K562 (cell line): ENCODE measurements at regions not wholly inside any gene's neighbourhood (a gene's known extent, or its start where the extent isn't known, plus 50 kb on each side); places are given as distances from the start of the nearest gene placed in this dataset.

Experiments
- ATAC-seq: fragments of 200-7000 bp; cut with Tn5 transposase; 3 replicates; pipeline ENCODE4 v1.9.1; 2020; ENCODE audit warnings: moderate library complexity
- BruUV-seq: library from RNA; stranded (reverse); fragments of 400-500 nt; replicated peaks from 2 replicates; lab custom pipeline; 2021; lab: Mats Ljungman, UMichigan
- CTCF ChIA-PET: fragments of 300-600 bp; formaldehyde crosslinking; extraction: SDS; loops from one replicate; lab custom pipeline; 2021; ENCODE audit warnings: low intra/inter-chr PET ratio; lab: Yijun Ruan, JAX
- POLR2A ChIA-PET: fragments of 300-600, 350-650 bp; sonication (Branson Sonifier 250); formaldehyde crosslinking; extraction: SDS; loops from one replicate; lab custom pipeline; 2021; ENCODE audit warnings: antibody characterized with exemption, inconsistent platforms; lab: Yijun Ruan, JAX
- DNase-seq, 4 experiments: peaks; one replicate each; pipeline versions ENCODE4 v3.0.0 to v3.0.0-alpha.2; 2011 to 2018; ENCODE audit warnings: low spot score in 3 of 4, mixed read lengths in 3 of 4; ENCODE audit errors: extremely low read depth in 1 of 4
- FAIRE-seq: peaks from 2 replicates; lab custom pipeline; 2011; peaks lifted over from hg19 to GRCh38; lab: Jason Lieb, UNC
- H2AFZ ChIP-seq: 2 replicates; pipeline ENCODE4 v1.6.0; 2011; ENCODE audit warnings: low read depth, low read length, control low read depth, inconsistent platforms
- H3K27ac ChIP-seq: fragments of 200-600 bp; 3 replicates; pipeline ENCODE4 v1.8.0; 2011; ENCODE audit warnings: low read depth, mild to moderate bottlenecking, control low read depth, inconsistent platforms, low read length, moderate library complexity, mixed read lengths; ENCODE audit errors: extremely low read depth
- H3K27me3 ChIP-seq, 2 experiments: fragments of 300-600 bp in 1 of 2; 2 replicates in 1 of 2; 3 replicates in 1 of 2; pipeline versions ENCODE4 v1.6.0 to v1.8.0; 2011; ENCODE audit warnings: inconsistent platforms in 2 of 2, low read length in 2 of 2, mild to moderate bottlenecking in 1 of 2, mixed read lengths in 1 of 2, moderate library complexity in 1 of 2; ENCODE audit not compliant: control insufficient read depth in 2 of 2, insufficient read depth in 2 of 2
- H3K36me3 ChIP-seq: fragments of 300-600 bp; 3 replicates; pipeline ENCODE4 v1.8.0; 2011; ENCODE audit warnings: mild to moderate bottlenecking, low read length, inconsistent platforms; ENCODE audit not compliant: control insufficient read depth, insufficient read depth
- H3K4me1 ChIP-seq, 2 experiments: fragments of 200-600 bp in 1 of 2; replicated peaks in 1 of 2; 2 replicates in 1 of 2; 3 replicates in 1 of 2; pipeline versions ENCODE4 v1.5.1 to v1.8.0; 2011; ENCODE audit warnings: inconsistent platforms in 2 of 2, low read length in 2 of 2, mild to moderate bottlenecking in 1 of 2, mixed read lengths in 1 of 2, moderate library complexity in 1 of 2; ENCODE audit not compliant: control insufficient read depth in 2 of 2, insufficient read depth in 2 of 2
- H3K4me2 ChIP-seq: 2 replicates; pipeline ENCODE4 v1.6.1; 2011; ENCODE audit warnings: low read length, control low read depth, inconsistent platforms, mixed read lengths; ENCODE audit not compliant: insufficient read depth
- H3K4me3 ChIP-seq: fragments of 200-600 bp; sonication (generic), shearing (Covaris generic); 2 replicates; pipeline ENCODE4 v1.5.1; 2016; ENCODE audit warnings: control low read depth, inconsistent platforms
- H3K79me2 ChIP-seq: fragments of 200-600 bp; 3 replicates; pipeline ENCODE4 v1.8.0; 2011; ENCODE audit warnings: low read length, inconsistent platforms; ENCODE audit not compliant: control insufficient read depth, insufficient read depth
- H3K9ac ChIP-seq, 2 experiments: 2 replicates each; pipeline versions ENCODE4 v1.6.0 to v1.6.1; 2011; ENCODE audit warnings: low read depth in 2 of 2, low read length in 2 of 2, control low read depth in 1 of 2, inconsistent platforms in 1 of 2, mild to moderate bottlenecking in 1 of 2, mixed read lengths in 1 of 2; ENCODE audit not compliant: insufficient read depth in 1 of 2
- H3K9me1 ChIP-seq: one replicate; pipeline ENCODE4 v1.6.0; 2011; ENCODE audit warnings: inconsistent platforms, mild to moderate bottlenecking, low read length, moderate library complexity; ENCODE audit not compliant: control insufficient read depth, insufficient read depth
- H3K9me3 ChIP-seq: replicated peaks from 2 replicates; pipeline ENCODE4 v1.5.1; 2011; ENCODE audit warnings: low read depth, low read length, inconsistent platforms; ENCODE audit not compliant: control insufficient read depth, insufficient read depth
- H4K20me1 ChIP-seq: replicated peaks from 2 replicates; pipeline ENCODE4 v1.6.1; 2011; ENCODE audit warnings: low read length, inconsistent platforms, mixed read lengths; ENCODE audit not compliant: control insufficient read depth, insufficient read depth
- CEBPB ChIP-seq: fragments of 450-650 bp; IDR thresholded peaks from 2 replicates; pipeline ENCODE4 v1.6.1; 2016; ENCODE audit warnings: missing genetic modification characterization, missing compliant biosample characterization
- E2F5 ChIP-seq: sonication (generic); formaldehyde crosslinking; IDR thresholded peaks from 2 replicates; pipeline ENCODE4 v1.8.0; 2022; ENCODE audit warnings: mild to moderate bottlenecking, missing genetic modification reagents
- EHMT2 ChIP-seq: fragments of 450-650 bp; IDR thresholded peaks from 2 replicates; pipeline ENCODE4 v1.6.1; 2018; ENCODE audit warnings: antibody characterized with exemption
- MCM7 ChIP-seq, 2 experiments: fragments of 450-650 bp; IDR thresholded peaks; 2 replicates each; pipeline ENCODE4 v1.6.1; 2016 to 2018
- RCOR1 ChIP-seq, 2 experiments: IDR thresholded peaks; 2 replicates each; pipeline ENCODE4 v1.6.1; 2012; ENCODE audit warnings: low read depth in 2 of 2, low read length in 2 of 2, borderline replicate concordance in 1 of 2, improper control_type of control experiment in 1 of 2
- ZBTB1 ChIP-seq: sonication (generic); formaldehyde crosslinking; IDR thresholded peaks from 2 replicates; pipeline ENCODE4 v1.8.1; 2023; ENCODE audit warnings: missing genetic modification reagents, low read depth, mild to moderate bottlenecking, borderline replicate concordance
- ZNF3 ChIP-seq: fragments of 250-450 bp; sonication (Bioruptor Pico); IDR thresholded peaks from 2 replicates; pipeline ENCODE4 v1.5.0; 2021; ENCODE audit warnings: mild to moderate bottlenecking, moderate library complexity
- WGBS: fragments of 100-300 bp; shearing (Covaris generic); methylation state at CpG from one replicate; pipeline ENCODE4 v1.1.6; 2016; ENCODE audit warnings: low coverage, mixed read lengths; ENCODE audit not compliant: insufficient coverage; ENCODE audit errors: missing lambda C conversion rate; 5-methylcytosine and 5-hydroxymethylcytosine counted together
- in situ Hi-C: fragments of 300-500 bp; cut with MboI; formaldehyde crosslinking; loops from 4 replicates; pipeline ENCODE4 v1.15.0; 2018; ENCODE audit warnings: inconsistent platforms, mixed read lengths
- intact Hi-C: fragments of 100-400 bp; cut with micrococcal nuclease; formaldehyde crosslinking; loops from 2 replicates; pipeline ENCODE4 v1.14.2; 2022
- TF ChIP-seq, protein P1 (sequence below), 3 experiments: IDR thresholded peaks in 2 of 3; conservative IDR thresholded peaks in 1 of 3; 2 replicates each; pipeline ENCODE4 v1.5.1; 2011 to 2012; ENCODE audit warnings: low read length in 3 of 3, mild to moderate bottlenecking in 3 of 3, control low read depth in 2 of 3, improper control_type of control experiment in 1 of 3, inconsistent platforms in 1 of 3, low read depth in 1 of 3, mixed read lengths in 1 of 3, moderate library complexity in 1 of 3; ENCODE audit not compliant: insufficient read depth in 2 of 3
- TF ChIP-seq, protein P2 (sequence below): fragments of 250-450 bp; sonication (Bioruptor Pico); IDR thresholded peaks from 2 replicates; pipeline ENCODE4 v1.8.0; 2022; ENCODE audit warnings: moderate library complexity, mild to moderate bottlenecking, inconsistent platforms

GRCh38 chr15:77702211-77702957, 69.7 kb upstream of the LINGO1 start (continued):
- TF ChIP-seq EHMT2 = peak; percentile 98
- no peak for TF ChIP-seq ZBTB1 (CRISPR knock-in tag)
- TF ChIP-seq RCOR1 (IDR thresholded peaks at IDR 0.05; ENCODE audit: borderline replicate concordance in 1 of 2, low read depth in 2 of 2, low read length in 2 of 2) = peak in 1 of 2 experiments; percentile 47; a peak in 1 of 4 replicates
- no peak for TF ChIP-seq CEBPB (tag)
- TF ChIP-seq ZNF3 (CRISPR knock-in tag) = no peak
- TF ChIP-seq E2F5 (CRISPR knock-in tag) = 0 out of 2 replicates have a peak, but pooled peaks have one; percentile 21

DNA sequence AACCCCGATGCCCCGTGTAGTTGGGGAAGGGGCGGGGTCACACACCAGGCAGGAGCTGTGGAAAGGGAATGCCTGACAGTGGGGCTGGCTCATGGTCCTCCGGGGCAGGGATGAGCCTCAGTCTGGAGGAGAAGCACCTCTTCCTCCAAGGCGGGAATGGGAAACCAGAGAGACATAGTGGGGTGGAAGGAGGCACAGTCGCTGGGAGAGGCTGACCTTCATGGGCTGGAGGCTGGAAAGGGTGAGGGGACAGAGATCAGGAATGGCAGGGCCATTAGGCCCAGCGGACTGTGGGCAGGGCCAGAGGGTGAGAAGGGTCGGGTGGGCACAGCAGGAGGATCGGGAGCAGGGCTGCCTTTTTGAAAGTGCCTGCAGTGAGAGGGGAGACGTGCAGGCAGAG, 65.8 kb upstream of the LINGO1 start:
- ChIA-PET POLR2A (no interaction called here), CTCF (no interaction called here)
- BruUV-seq = no TSS peak
- no peak for ATAC-seq
- peak overlapping the region in 1 of 2 experiments; percentile 14; a peak in 1 of 4 replicates for H3K9ac ChIP-seq
- DNase-seq = no peak
- in situ Hi-C loops (no loop called here), intact Hi-C loops (no loop called here)
- H3K27ac ChIP-seq = no peak overlapping the region
- no peak overlapping the region for H3K4me3 ChIP-seq
- H3K79me2 ChIP-seq = no peaks in the 10 kb centered on the region
- H3K9me3 ChIP-seq = no peaks in the 10 kb centered on the region; the same call in 1 of the 2 replicates
- FAIRE-seq = no peak
- no peak overlapping the region for H3K4me2 ChIP-seq
- no peaks in the 10 kb centered on the region for H3K9me1 ChIP-seq
- peaks cover 9 to 34% of the 10 kb centered on the region in 2 experiments; a peak in 4 of 5 replicates for H3K27me3 ChIP-seq
- peaks cover 0 to 10% of the 10 kb centered on the region in 2 experiments; a peak in 1 of 5 replicates for H3K4me1 ChIP-seq
- H2AFZ ChIP-seq = no peak overlapping the region
- no peaks in the 10 kb centered on the region for H3K36me3 ChIP-seq
- 0% methylated on average over 10 of the region's 10 CpGs for WGBS
- no peak for TF ChIP-seq MCM7 (IDR thresholded peaks at IDR 0.05)
- TF ChIP-seq, protein P1, sequence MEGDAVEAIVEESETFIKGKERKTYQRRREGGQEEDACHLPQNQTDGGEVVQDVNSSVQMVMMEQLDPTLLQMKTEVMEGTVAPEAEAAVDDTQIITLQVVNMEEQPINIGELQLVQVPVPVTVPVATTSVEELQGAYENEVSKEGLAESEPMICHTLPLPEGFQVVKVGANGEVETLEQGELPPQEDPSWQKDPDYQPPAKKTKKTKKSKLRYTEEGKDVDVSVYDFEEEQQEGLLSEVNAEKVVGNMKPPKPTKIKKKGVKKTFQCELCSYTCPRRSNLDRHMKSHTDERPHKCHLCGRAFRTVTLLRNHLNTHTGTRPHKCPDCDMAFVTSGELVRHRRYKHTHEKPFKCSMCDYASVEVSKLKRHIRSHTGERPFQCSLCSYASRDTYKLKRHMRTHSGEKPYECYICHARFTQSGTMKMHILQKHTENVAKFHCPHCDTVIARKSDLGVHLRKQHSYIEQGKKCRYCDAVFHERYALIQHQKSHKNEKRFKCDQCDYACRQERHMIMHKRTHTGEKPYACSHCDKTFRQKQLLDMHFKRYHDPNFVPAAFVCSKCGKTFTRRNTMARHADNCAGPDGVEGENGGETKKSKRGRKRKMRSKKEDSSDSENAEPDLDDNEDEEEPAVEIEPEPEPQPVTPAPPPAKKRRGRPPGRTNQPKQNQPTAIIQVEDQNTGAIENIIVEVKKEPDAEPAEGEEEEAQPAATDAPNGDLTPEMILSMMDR (IDR thresholded peaks at IDR 0.05 in 2 of 3, conservative IDR thresholded peaks at IDR 0.05 in 1 of 3; ENCODE audit: insufficient read depth in 2 of 3, low read depth in 1 of 3, low read length in 3 of 3) = no peak
- TF ChIP-seq, protein P2, sequence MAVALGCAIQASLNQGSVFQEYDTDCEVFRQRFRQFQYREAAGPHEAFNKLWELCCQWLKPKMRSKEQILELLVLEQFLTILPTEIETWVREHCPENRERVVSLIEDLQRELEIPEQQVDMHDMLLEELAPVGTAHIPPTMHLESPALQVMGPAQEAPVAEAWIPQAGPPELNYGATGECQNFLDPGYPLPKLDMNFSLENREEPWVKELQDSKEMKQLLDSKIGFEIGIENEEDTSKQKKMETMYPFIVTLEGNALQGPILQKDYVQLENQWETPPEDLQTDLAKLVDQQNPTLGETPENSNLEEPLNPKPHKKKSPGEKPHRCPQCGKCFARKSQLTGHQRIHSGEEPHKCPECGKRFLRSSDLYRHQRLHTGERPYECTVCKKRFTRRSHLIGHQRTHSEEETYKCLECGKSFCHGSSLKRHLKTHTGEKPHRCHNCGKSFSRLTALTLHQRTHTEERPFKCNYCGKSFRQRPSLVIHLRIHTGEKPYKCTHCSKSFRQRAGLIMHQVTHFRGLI = no peak
- H4K20me1 ChIP-seq = peaks cover 3% of the 10 kb centered on the region
